Endothelial cell of umbilical vein (primary cell): ENCODE measurements at regions not wholly inside any gene's neighbourhood (a gene's known extent, or its start where the extent isn't known, plus 50 kb on each side); places are given as distances from the start of the nearest gene placed in this dataset.

ENCODE experiments used
- BruUV-seq: library from RNA; stranded (reverse); fragments of 400-500 nt; replicated peaks from 2 replicates; lab custom pipeline; 2021; lab: Mats Ljungman, UMichigan
- CTCF ChIA-PET: fragments of 300-600, 350-600 bp; sonication (Branson Sonifier 250); formaldehyde crosslinking; loops from one replicate; lab custom pipeline; 2021; ENCODE audit warnings: antibody characterized with exemption, inconsistent platforms; lab: Charles Lee
- POLR2A ChIA-PET: fragments of 300-600, 350-600 bp; sonication (Branson Sonifier 250); formaldehyde crosslinking; loops from one replicate; lab custom pipeline; 2021; ENCODE audit warnings: antibody characterized with exemption, inconsistent platforms; lab: Charles Lee
- DNase-seq: peaks from one replicate; pipeline ENCODE4 v3.0.0-alpha.2; 2011; ENCODE audit warnings: low read depth, low spot score
- FAIRE-seq: peaks from 2 replicates; lab custom pipeline; 2011; peaks lifted over from hg19 to GRCh38; lab: Jason Lieb, UNC
- H2AFZ ChIP-seq: 2 replicates; pipeline ENCODE4 v1.6.0; 2012; ENCODE audit warnings: low read depth, low read length, control low read depth, inconsistent platforms
- H3K27ac ChIP-seq: 2 replicates; pipeline ENCODE4 v1.5.1; 2011; ENCODE audit warnings: low read depth, mild to moderate bottlenecking, control low read depth, low read length, moderate library complexity; ENCODE audit not compliant: insufficient read depth
- H3K27me3 ChIP-seq, 2 experiments: 2 replicates each; pipeline versions ENCODE4 v1.6.0 to v1.6.1; 2011; ENCODE audit warnings: low read length in 2 of 2, mixed read lengths in 1 of 2; ENCODE audit not compliant: control insufficient read depth in 2 of 2, insufficient read depth in 2 of 2
- H3K36me3 ChIP-seq, 2 experiments: 2 replicates in 1 of 2; 3 replicates in 1 of 2; pipeline ENCODE4 v1.5.1; 2011; ENCODE audit warnings: low read length in 2 of 2, mild to moderate bottlenecking in 1 of 2, moderate library complexity in 1 of 2; ENCODE audit not compliant: control insufficient read depth in 2 of 2, insufficient read depth in 2 of 2; ENCODE audit errors: extremely low read depth in 1 of 2
- H3K4me1 ChIP-seq: 3 replicates; pipeline ENCODE4 v1.5.1; 2011; ENCODE audit warnings: mild to moderate bottlenecking, low read length; ENCODE audit not compliant: control insufficient read depth, insufficient read depth; ENCODE audit errors: extremely low read depth
- H3K4me2 ChIP-seq: 2 replicates; pipeline ENCODE4 v1.6.1; 2011; ENCODE audit warnings: low read length, control low read depth, mixed read lengths; ENCODE audit not compliant: insufficient read depth
- H3K4me3 ChIP-seq, 3 experiments: fragments of 200-600 bp in 1 of 3; sonication (generic), shearing (Covaris generic) in 1 of 3; replicated peaks in 1 of 3; 2 replicates each; pipeline ENCODE4 v1.5.1; 2011 to 2016; ENCODE audit warnings: control low read depth in 3 of 3, low read length in 3 of 3, mild to moderate bottlenecking in 2 of 3, inconsistent platforms in 1 of 3, low read depth in 1 of 3, moderate library complexity in 1 of 3; ENCODE audit not compliant: insufficient read depth in 1 of 3
- H3K79me2 ChIP-seq: 2 replicates; pipeline ENCODE4 v1.6.0; 2012; ENCODE audit warnings: low read length, inconsistent platforms; ENCODE audit not compliant: control insufficient read depth, insufficient read depth
- H3K9ac ChIP-seq: replicated peaks from 2 replicates; pipeline ENCODE3; 2011; ENCODE audit warnings: low read length, control low read depth; ENCODE audit not compliant: insufficient read depth; ENCODE audit errors: extremely low read depth
- H3K9me1 ChIP-seq: replicated peaks from 3 replicates; pipeline ENCODE4 v1.6.0; 2011; ENCODE audit warnings: mild to moderate bottlenecking, low read length; ENCODE audit not compliant: control insufficient read depth, insufficient read depth; ENCODE audit errors: extremely low read depth
- H3K9me3 ChIP-seq: replicated peaks from 2 replicates; pipeline ENCODE4 v1.5.1; 2012; ENCODE audit warnings: low read length, inconsistent platforms; ENCODE audit not compliant: control insufficient read depth, insufficient read depth
- H4K20me1 ChIP-seq: replicated peaks from 2 replicates; pipeline ENCODE3; 2011; ENCODE audit warnings: mild to moderate bottlenecking, low read length; ENCODE audit not compliant: control insufficient read depth, insufficient read depth; ENCODE audit errors: extremely low read depth
- CTCF ChIP-seq, 2 donors: IDR thresholded peaks; 1 replicate in 1 of 2; 2 replicates in 1 of 2; pipeline ENCODE4 v1.5.1; 2011; ENCODE audit warnings: low read length in 2 of 2, mild to moderate bottlenecking in 2 of 2, moderate library complexity in 2 of 2, control low read depth in 1 of 2, inconsistent platforms in 1 of 2, low read depth in 1 of 2; ENCODE audit not compliant: insufficient read depth in 1 of 2; ENCODE audit errors: extremely low read depth in 1 of 2
- EZH2 ChIP-seq: IDR thresholded peaks from 2 replicates; pipeline ENCODE4 v1.6.1; 2012; ENCODE audit warnings: borderline replicate concordance, low read depth, mild to moderate bottlenecking, moderate library complexity, low read length, inconsistent platforms; ENCODE audit not compliant: severe bottlenecking
- FOS ChIP-seq: IDR thresholded peaks from 2 replicates; pipeline ENCODE4 v1.6.1; 2011; ENCODE audit warnings: mild to moderate bottlenecking, low read length, moderate library complexity, borderline replicate concordance; ENCODE audit not compliant: insufficient read depth
- GATA2 ChIP-seq: IDR thresholded peaks from 2 replicates; pipeline ENCODE4 v1.7.0; 2011; ENCODE audit warnings: low read depth, mild to moderate bottlenecking, moderate library complexity, mixed read lengths, low read length; ENCODE audit not compliant: insufficient read length, insufficient read depth
- JUN ChIP-seq: IDR thresholded peaks from 2 replicates; pipeline ENCODE4 v1.6.1; 2011; ENCODE audit warnings: borderline replicate concordance, low read depth; ENCODE audit not compliant: insufficient read length, insufficient read depth
- MYC ChIP-seq: IDR thresholded peaks from one replicate; pipeline ENCODE4 v1.6.1; 2011; ENCODE audit warnings: mild to moderate bottlenecking, low read depth, low read length
- POLR2A ChIP-seq: IDR thresholded peaks from 2 replicates; pipeline ENCODE4 v1.6.1; 2012; ENCODE audit warnings: low read depth, mild to moderate bottlenecking, control low read depth, low read length
- POLR2AphosphoS5 ChIP-seq: IDR thresholded peaks from 2 replicates; pipeline ENCODE4 v1.6.1; 2012; ENCODE audit warnings: low read depth, mild to moderate bottlenecking, control low read depth, low read length, moderate library complexity; ENCODE audit not compliant: insufficient read depth
- dilution Hi-C: fragments of 300-500 bp; cut with MboI; formaldehyde crosslinking; loops from one replicate; pipeline ENCODE4 v1.15.0; 2019; ENCODE audit warnings: low sequenced_read_pairs; ENCODE audit not compliant: extremely low pct_ligation_motif_present
- intact Hi-C: fragments of 100-400 bp; cut with micrococcal nuclease; formaldehyde crosslinking; loops from one replicate; pipeline ENCODE4 v1.10.0; 2022
- TF ChIP-seq, protein P1 (sequence below): IDR thresholded peaks from 2 replicates; pipeline ENCODE4 v1.6.1; 2011; ENCODE audit not compliant: insufficient read depth, insufficient read length

GRCh38 chr7:9645756-9646155 lies 1212.3 kb downstream of the NXPH1 start:
- POLR2A ChIA-PET: no interaction called here
- no peaks in the 10 kb centered on the region for H3K9me3 ChIP-seq
- DNase-seq (no peak), FAIRE-seq (no peak)
- H3K4me2 ChIP-seq: no peak overlapping the region
- H3K36me3 ChIP-seq: no peaks in the 10 kb centered on the region
- intact Hi-C loops (no loop called here), dilution Hi-C loops (no loop called here)
- no peak overlapping the region for H3K9ac ChIP-seq
- TF ChIP-seq POLR2AphosphoS5 (no peak), CTCF (IDR thresholded peaks at IDR 0.05; ENCODE audit: extremely low read depth in 1 of 2, insufficient read depth in 1 of 2, low read depth in 1 of 2, low read length in 2 of 2) (no peak), FOS (no peak), GATA2 (no peak), EZH2 (no peak), POLR2A (no peak), JUN (no peak), MYC (no peak)
- TF ChIP-seq, protein P1, sequence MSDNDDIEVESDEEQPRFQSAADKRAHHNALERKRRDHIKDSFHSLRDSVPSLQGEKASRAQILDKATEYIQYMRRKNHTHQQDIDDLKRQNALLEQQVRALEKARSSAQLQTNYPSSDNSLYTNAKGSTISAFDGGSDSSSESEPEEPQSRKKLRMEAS: no peak
- no peak overlapping the region for H3K27ac ChIP-seq
- H3K79me2 ChIP-seq: no peaks in the 10 kb centered on the region
- H3K4me3 ChIP-seq: no peak overlapping the region
- no peaks in the 10 kb centered on the region for H3K27me3 ChIP-seq
- H3K4me1 ChIP-seq: no peaks in the 10 kb centered on the region
- no peak overlapping the region for H2AFZ ChIP-seq
- no peaks in the 10 kb centered on the region for H3K9me1 ChIP-seq
- CTCF ChIA-PET: no interaction called here
- H4K20me1 ChIP-seq: no peaks in the 10 kb centered on the region
- no TSS peak for BruUV-seq
